GM18951 (cell line): ENCODE measurements at regions not wholly inside any gene's neighbourhood (a gene's known extent, or its start where the extent isn't known, plus 50 kb on each side); places are given as distances from the start of the nearest gene placed in this dataset.
"Not testable (repeated sequence)": the region's sequence is repeated elsewhere in the genome, so short reads cannot be mapped to it uniquely, and the experiment has no call there.

Experiments used
- POLR2A ChIP-seq: IDR thresholded peaks from 4 replicates; pipeline ENCODE4 v1.6.1; 2011; ENCODE audit warnings: mild to moderate bottlenecking; ENCODE audit not compliant: insufficient read length, insufficient read depth; ENCODE audit errors: extremely low read depth
- in situ Hi-C: fragments of 300-500 bp; cut with MboI; formaldehyde crosslinking; loops from one replicate; pipeline ENCODE4 v1.12.0; 2022; ENCODE audit warnings: low sequenced_read_pairs, mixed read lengths, inconsistent platforms; ENCODE audit not compliant: unreplicated experiment

DNA sequence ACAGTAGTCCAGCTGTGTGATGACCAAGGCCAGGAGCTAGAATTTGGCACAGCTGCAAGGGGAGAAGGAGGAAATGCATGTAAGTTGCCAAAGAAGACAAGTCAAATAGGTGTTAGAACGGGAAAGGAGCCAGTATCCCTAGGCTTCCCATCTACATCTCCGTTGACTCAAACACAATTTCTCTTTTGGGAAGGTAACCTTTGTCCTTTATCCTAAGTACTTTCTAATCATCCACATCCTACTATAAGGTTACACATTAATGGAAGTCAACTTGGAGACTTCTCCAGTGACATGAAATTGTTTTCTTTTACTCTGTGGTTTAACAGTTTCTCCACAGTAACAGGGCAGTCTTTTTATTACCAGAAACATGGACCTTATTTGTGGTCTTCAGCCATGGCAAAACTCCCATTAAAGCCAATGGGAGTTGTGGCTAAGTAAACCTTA lies 620.0 kb downstream of the ANKRD50 start:
- no peak for TF ChIP-seq POLR2A
- in situ Hi-C loops = no loop called here

DNA sequence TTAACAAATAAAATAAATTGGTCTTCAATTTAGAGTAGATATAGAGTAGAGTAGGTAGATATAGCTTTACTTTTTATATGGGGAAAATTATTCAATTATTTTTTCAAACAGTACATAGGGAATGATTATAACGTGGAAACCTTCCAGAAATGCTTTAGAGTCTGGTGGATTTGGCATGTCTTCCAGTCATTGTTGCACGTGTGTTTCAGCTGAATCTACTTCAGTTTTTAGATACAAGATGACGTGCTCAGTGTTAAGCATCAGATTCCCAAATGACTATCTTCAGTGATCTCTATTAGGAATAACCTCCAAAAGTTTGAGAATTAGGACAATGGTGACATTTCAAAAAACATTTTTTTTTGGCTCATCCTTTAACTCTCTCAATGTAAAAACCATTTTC lies 616.9 kb downstream of the ANKRD50 start:
- in situ Hi-C loops = no loop called here
- TF ChIP-seq POLR2A = no peak

DNA sequence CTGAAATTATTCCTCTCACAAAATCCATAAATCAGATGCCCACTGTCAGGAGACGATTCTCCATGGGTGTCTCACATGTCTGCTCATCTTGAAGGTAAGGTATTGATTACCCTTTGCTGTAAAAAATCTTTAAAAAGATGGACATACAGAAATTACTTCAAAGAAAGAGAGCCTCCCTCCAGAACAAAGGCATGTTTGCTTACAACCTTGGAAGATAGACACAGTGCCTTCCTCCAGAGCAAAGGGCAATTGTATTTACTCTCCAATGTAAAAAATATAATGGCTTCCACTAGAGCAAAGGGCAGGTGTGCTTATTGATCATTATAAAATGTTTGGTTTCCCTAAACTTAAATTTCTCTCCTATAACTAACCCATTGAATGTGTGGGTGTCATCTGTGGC lies 616.2 kb downstream of the ANKRD50 start:
- in situ Hi-C loops = no loop called here
- TF ChIP-seq POLR2A = no peak

DNA sequence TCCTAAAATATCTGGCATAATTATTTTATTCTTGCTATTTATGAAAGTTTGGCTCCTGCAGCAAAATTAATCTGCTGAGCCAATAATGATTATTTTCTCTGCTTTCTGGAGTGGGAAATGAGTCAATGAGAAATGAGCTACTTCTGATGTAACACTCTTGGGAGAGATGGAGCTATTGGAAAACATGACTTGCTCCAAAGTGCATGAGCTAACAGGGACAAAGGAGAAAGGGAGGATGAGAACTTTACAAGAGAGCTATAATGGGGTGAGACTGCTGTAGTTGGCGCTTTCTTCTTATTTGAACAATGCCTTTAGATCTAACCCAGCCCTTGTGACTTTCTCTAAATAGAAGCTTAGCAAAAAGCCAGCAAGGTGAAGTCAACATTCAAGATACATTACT lies 615.1 kb downstream of the ANKRD50 start:
- no peak for TF ChIP-seq POLR2A
- in situ Hi-C loops = no loop called here

DNA sequence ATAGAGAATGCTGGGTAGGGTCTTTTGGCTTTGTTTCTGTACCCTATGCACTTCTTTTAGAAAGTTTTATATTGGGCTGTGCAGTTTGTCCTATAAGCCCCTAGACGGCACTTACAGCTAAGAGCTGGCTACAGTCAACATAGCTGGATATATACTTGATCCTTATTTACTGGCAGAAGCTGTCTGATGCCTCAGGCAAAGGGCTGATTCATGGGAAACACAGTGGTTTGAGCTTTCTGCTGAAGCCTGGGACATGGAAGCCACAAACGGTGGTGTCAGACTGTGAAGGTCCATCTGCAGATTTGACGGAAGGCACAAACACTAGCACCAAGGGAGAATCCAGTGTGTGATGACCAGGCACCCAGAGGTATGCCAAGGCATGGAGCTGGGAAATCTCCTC lies 608.4 kb downstream of the ANKRD50 start:
- TF ChIP-seq POLR2A = no peak
- in situ Hi-C loops = no loop called here

DNA sequence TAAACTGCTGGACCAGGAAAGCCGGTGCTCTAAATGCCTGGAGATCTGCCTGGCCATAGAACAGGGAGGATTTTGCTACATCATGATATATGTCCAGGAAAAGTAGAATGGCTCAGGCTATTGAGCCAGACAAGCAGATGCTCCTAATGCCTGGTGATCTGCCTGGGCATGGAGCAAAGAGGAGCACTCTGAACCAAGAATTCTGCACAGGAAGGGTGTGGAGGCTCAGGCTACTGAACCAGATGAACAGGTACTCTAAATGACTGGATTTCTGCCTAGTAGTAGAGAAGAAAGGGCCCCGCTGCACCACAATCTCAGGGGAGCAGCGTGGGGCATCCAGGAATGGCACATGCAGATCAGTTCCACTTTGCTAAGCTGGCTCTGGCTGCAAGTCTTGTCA lies 607.9 kb downstream of the ANKRD50 start:
- no peak for TF ChIP-seq POLR2A
- in situ Hi-C loops = no loop called here

DNA sequence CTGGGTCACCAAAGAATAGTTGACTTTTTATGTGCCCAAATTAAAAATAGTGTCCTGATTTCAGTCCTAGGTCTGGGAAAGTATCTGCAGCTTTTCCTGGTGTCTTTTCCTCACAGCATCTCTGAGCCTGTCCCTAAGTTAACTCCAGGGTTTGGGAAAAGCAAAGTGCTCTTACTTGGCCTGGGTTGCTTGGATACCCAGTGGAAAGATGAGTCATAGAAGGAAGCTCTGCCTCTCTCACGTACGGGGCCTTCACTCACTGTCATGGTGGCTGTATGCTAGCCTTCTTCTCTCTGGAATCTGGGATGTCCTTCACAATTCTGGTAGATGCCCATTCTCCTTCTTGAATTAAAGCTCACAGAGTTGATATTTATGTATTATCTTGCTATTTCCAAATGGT lies 607.3 kb downstream of the ANKRD50 start:
- in situ Hi-C loops = no loop called here
- no peak for TF ChIP-seq POLR2A

DNA sequence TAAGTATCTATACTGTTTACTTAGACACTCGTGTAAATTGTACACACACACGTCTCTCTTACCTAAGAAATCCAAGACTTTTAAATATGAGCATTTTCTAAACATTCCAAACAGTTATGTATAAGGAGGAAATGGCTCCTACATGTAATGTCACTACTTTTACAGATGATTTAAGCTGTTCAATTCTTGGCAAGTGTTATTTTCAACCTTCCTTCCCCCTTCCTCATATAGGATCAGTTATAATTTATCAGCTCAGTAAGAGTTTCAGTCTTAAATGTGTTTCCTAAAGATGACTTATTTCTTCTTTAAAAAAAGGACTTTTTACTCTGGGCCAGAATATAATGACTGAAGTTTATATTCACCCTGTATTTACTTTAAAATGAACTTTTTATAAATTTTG lies 601.1 kb downstream of the ANKRD50 start:
- in situ Hi-C loops = no loop called here

DNA sequence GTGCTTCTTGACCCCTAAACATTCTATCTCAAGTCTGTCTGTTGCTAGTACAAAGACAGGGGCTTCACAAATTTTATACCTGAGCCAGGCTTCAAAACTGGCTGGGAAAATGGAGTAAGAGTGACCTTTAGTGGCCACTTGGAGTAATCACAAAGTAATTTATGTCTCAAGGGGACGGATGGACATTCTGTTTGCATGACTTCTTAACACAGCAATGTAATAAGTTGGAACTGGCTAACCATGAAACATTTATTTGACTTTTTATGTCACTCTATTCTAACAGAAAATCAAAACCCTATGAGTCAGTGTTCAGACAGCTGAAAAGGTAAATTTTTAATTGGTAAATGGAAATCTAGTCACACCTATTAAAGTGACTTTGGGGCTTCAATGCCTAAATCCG lies 600.6 kb downstream of the ANKRD50 start:
- in situ Hi-C loops = no loop called here
- TF ChIP-seq POLR2A = no peak

More for the DNA sequence above, 601.1 kb downstream of the ANKRD50 start:
- no peak for TF ChIP-seq POLR2A

DNA sequence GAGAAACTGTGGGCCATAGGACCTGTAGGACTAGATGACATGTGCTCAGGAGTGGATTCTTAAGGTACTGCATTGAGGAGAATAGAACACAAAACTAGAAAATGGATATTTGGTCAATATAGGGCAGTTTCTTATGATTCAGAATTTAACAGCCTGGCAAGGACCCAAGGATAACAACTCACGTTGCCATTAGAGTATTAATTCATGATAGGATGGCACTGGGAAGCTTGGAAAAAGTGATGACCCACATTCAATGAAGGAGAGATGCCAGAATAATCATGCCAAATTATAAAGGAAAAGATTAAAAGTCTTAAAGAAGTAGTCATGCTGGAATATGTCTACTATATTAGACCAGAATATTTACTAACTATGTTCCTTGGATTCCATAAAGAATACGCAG lies 594.5 kb downstream of the ANKRD50 start:
- in situ Hi-C loops = no loop called here

DNA sequence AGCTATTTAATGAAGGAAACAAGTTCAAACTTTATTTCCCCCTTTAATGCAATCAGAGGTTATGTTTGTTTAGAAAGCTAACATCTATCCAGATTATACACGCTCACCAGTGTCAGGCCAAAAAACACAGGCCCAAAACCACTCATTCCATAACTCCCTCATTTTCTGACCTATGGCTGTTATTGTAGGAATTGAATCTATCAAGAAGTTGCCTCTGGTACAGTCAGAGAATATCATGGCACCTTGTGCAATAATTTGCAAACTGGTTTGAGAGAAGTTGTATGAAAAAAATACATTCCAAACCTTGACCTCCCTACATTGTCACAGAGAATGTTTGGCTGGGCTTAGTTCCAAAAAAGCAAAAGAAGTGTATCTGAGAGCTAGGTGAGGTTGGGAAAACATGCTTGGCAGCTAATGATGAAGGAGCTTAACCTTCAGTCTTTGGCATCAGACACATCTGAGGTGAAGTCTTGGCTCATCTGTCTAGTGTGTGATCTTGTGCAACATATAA lies 591.0 kb downstream of the ANKRD50 start:
- TF ChIP-seq POLR2A = no peak
- in situ Hi-C loops = no loop called here

More for the DNA sequence above, 594.5 kb downstream of the ANKRD50 start:
- no peak for TF ChIP-seq POLR2A

DNA sequence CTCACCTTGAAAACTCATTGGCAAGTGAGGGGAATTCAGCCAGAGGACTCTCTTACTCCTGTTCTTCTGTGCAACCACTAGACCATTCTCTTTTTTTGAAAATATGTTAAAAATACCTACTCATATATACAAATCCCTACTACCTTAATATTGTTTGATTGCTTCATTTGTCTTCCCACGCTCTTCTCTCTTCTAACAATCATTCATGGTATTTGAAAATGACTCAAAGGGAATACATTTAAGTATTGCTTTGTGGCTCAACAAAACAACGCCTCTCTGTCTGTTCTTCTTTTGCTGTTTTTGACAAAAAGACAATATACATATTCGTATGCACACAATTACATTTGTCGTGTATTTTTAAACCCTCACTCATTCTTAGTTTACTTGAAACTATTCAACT lies 589.4 kb downstream of the ANKRD50 start:
- TF ChIP-seq POLR2A = no peak
- in situ Hi-C loops = no loop called here

DNA sequence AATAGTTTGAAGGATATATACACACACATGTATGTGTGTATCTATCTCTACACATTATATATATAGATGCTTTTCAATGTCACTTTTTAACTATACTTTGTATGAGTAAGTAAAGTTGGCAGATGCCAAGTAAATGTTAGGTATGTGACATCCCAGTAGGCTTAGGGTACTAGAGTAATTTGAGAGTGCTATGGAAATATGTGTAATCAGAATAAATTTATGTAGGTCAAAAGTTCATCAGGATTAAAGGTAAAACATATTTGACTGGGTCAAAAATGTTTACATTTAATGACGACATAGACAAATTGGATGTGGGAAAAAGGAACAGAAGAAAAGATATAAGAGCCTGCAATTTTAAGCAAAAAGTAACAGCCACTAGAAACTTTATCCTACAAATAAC lies 588.8 kb downstream of the ANKRD50 start:
- no peak for TF ChIP-seq POLR2A
- in situ Hi-C loops = no loop called here

DNA sequence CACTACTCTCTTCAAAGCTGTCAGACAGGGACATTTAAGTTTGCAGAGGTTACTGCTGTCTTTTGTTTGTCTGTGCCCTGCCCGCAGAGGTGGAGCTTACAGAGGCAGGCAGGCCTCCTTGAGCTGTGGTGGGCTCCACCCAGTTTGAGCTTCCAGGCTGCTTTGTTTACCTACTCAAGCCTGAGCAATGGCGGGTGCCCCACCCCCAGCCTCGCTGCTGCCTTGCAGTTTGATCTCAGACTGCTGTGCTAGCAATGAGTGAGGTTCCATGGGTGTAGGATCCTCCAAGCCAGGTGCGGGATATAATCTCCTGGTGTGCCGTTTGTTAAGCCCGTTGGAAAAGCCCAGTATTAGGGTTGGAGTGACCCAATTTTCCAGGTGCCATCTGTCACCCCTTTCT lies 581.2 kb downstream of the ANKRD50 start:
- in situ Hi-C loops = not testable (repeated sequence)

DNA sequence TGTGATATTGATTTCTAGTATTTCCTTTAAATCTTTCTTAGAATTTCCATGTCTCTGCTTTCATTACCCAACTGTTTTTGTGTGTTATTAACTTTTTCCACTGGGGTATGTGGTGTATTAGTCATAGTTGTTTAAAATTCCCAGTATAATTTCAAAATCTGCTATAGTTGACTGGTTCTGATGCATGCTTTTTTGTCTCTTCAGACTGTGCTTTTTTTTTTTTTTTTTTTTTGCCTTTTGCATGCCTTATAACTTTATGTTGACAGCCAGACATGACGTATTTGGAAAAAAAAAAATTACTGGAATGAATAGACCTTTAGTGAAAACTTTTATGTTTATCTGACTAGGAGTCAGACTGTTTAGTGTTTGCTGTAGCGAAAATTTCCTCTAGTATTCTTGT lies 580.4 kb downstream of the ANKRD50 start:
- no peak for TF ChIP-seq POLR2A
- in situ Hi-C loops = no loop called here
